ENCODE measurements at regions not wholly inside any gene's neighbourhood (a gene's known extent, or its start where the extent isn't known, plus 50 kb on each side); places are given as distances from the start of the nearest gene placed in this dataset.

GRCh38 chr3:153396581-153396980 lies 234.6 kb downstream of the RAP2B start:
- TF ChIP-seq CTCF (IDR thresholded peaks at IDR 0.05), result no peak
- no peak for TF ChIP-seq POLR2A (IDR thresholded peaks at IDR 0.05)
- TF ChIP-seq POLR2AphosphoS5 (IDR thresholded peaks at IDR 0.05), result no peak

Measured in breast epithelium (tissue), 3 donors.